SK-N-SH (cell line): ENCODE measurements at regions not wholly inside any gene's neighbourhood (a gene's known extent, or its start where the extent isn't known, plus 50 kb on each side); places are given as distances from the start of the nearest gene placed in this dataset.

ENCODE experiments used
- CTCF ChIA-PET: fragments of 300-600, 350-600 bp; formaldehyde crosslinking; extraction: SDS; loops from one replicate; lab custom pipeline; 2021; lab: Yijun Ruan, JAX
- POLR2A ChIA-PET: fragments of 350-600 bp; sonication (Branson Sonifier 250); formaldehyde crosslinking; extraction: SDS; loops from one replicate; lab custom pipeline; 2020; ENCODE audit warnings: antibody characterized with exemption, inconsistent platforms; lab: Yijun Ruan, JAX
- DNase-seq: peaks from one replicate; pipeline ENCODE4 v3.0.0; 2012
- H2AFZ ChIP-seq: fragments of 200-600 bp; sonication (generic); 2 replicates; pipeline ENCODE4 v1.8.1; 2016; ENCODE audit warnings: antibody characterized with exemption, mild to moderate bottlenecking, low read depth
- H3F3A ChIP-seq: fragments of 200-600 bp; sonication (generic); replicated peaks from 2 replicates; pipeline ENCODE3; 2016; ENCODE audit warnings: antibody characterized with exemption, mild to moderate bottlenecking; ENCODE audit not compliant: insufficient read depth
- H3K27ac ChIP-seq, 2 experiments: fragments of 200-500 bp in 1 of 2; fragments of 200-600 bp in 1 of 2; sonication (Bioruptor generic) in 1 of 2; sonication (generic), shearing (Covaris generic) in 1 of 2; 2 replicates each; pipeline versions ENCODE4 v1.5.1 to v1.6.1; 2014 to 2016; ENCODE audit warnings: low read depth in 2 of 2, inconsistent platforms in 1 of 2, low read length in 1 of 2, mild to moderate bottlenecking in 1 of 2, mixed read lengths in 1 of 2
- H3K27me3 ChIP-seq: fragments of 200-600 bp; sonication (generic), shearing (Covaris generic); 2 replicates; pipeline ENCODE4 v1.6.1; 2016; ENCODE audit warnings: mixed run types; ENCODE audit not compliant: insufficient read depth
- H3K36me3 ChIP-seq, 2 experiments: fragments of 200-500 bp in 1 of 2; fragments of 200-600 bp in 1 of 2; sonication (Bioruptor generic) in 1 of 2; sonication (generic) in 1 of 2; replicated peaks in 1 of 2; 2 replicates each; pipeline versions ENCODE3 to v1.5.1; 2014 to 2016; ENCODE audit warnings: low read length in 1 of 2, mild to moderate bottlenecking in 1 of 2; ENCODE audit not compliant: insufficient read depth in 2 of 2, control insufficient read depth in 1 of 2
- H3K4me1 ChIP-seq, 2 experiments: fragments of 200-500 bp in 1 of 2; fragments of 200-600 bp in 1 of 2; sonication (Bioruptor generic) in 1 of 2; sonication (generic), shearing (Covaris generic) in 1 of 2; 2 replicates each; pipeline versions ENCODE4 v1.5.1 to v1.6.1; 2014 to 2016; ENCODE audit warnings: low read depth in 1 of 2, low read length in 1 of 2, mixed run types in 1 of 2; ENCODE audit not compliant: insufficient read depth in 2 of 2, control insufficient read depth in 1 of 2
- H3K4me2 ChIP-seq: fragments of 200-600 bp; sonication (generic), shearing (Covaris generic); 2 replicates; pipeline ENCODE4 v1.6.1; 2017; ENCODE audit warnings: mixed run types
- H3K4me3 ChIP-seq, 2 experiments: fragments of 200-500 bp in 1 of 2; fragments of 200-600 bp in 1 of 2; sonication (Bioruptor generic) in 1 of 2; sonication (generic), shearing (Covaris generic) in 1 of 2; 2 replicates each; pipeline versions ENCODE4 v1.5.1 to v1.8.1; 2014 to 2016; ENCODE audit warnings: low read depth in 2 of 2, inconsistent platforms in 1 of 2, low read length in 1 of 2, mild to moderate bottlenecking in 1 of 2, mixed read lengths in 1 of 2, moderate library complexity in 1 of 2
- H3K79me2 ChIP-seq: fragments of 200-600 bp; sonication (generic); 2 replicates; pipeline ENCODE4 v1.8.1; 2017; ENCODE audit warnings: mild to moderate bottlenecking; ENCODE audit not compliant: insufficient read depth
- H3K9ac ChIP-seq: fragments of 200-600 bp; sonication (generic); 2 replicates; pipeline ENCODE4 v1.6.1; 2017; ENCODE audit warnings: mixed run types
- H3K9me2 ChIP-seq: fragments of 200-600 bp; sonication (generic); 2 replicates; pipeline ENCODE4 v1.6.1; 2017; ENCODE audit warnings: mixed run types
- H3K9me3 ChIP-seq: fragments of 200-600 bp; sonication (generic); 2 replicates; pipeline ENCODE4 v1.6.1; 2017; ENCODE audit warnings: mixed run types, mild to moderate bottlenecking, moderate library complexity
- H4K20me1 ChIP-seq: fragments of 200-600 bp; sonication (generic); 2 replicates; pipeline ENCODE4 v1.6.1; 2017; ENCODE audit warnings: mild to moderate bottlenecking, mixed run types; ENCODE audit not compliant: insufficient read depth
- CHD2 ChIP-seq: fragments of 150-350 bp; IDR thresholded peaks from 2 replicates; pipeline ENCODE4 v1.6.1; 2018; ENCODE audit warnings: low read length; ENCODE audit not compliant: partially characterized antibody
- CTCF ChIP-seq: fragments of 200-600 bp; sonication (generic); IDR thresholded peaks from 2 replicates; pipeline ENCODE4 v1.6.1; 2017; ENCODE audit warnings: antibody characterized with exemption, mild to moderate bottlenecking, moderate library complexity
- ELF1 ChIP-seq: IDR thresholded peaks from 2 replicates; pipeline ENCODE4 v1.4.0; 2012
- EP300 ChIP-seq, 2 experiments: IDR thresholded peaks; 2 replicates each; pipeline versions ENCODE4 v1.4.0 to v1.6.1; 2012; ENCODE audit warnings: borderline replicate concordance in 1 of 2, low read depth in 1 of 2, low read length in 1 of 2
- EZH2phosphoT487 ChIP-seq: fragments of 200-600 bp; sonication (generic); IDR thresholded peaks from 2 replicates; pipeline ENCODE4 v1.6.1; 2017; ENCODE audit warnings: low read depth, mixed run types, mild to moderate bottlenecking, antibody characterized with exemption, moderate library complexity, borderline replicate concordance
- FOSL2 ChIP-seq: IDR thresholded peaks from 2 replicates; pipeline ENCODE4 v1.4.0; 2012; ENCODE audit warnings: low read depth, mild to moderate bottlenecking, moderate library complexity, borderline replicate concordance
- FOXJ3 ChIP-seq: sonication (generic); formaldehyde crosslinking; IDR thresholded peaks from 2 replicates; pipeline ENCODE4 v1.5.1; 2020; ENCODE audit warnings: mild to moderate bottlenecking, missing genetic modification reagents
- FOXM1 ChIP-seq: IDR thresholded peaks from 2 replicates; pipeline ENCODE4 v1.4.0; 2012; ENCODE audit warnings: low read depth, mild to moderate bottlenecking
- GABPA ChIP-seq: IDR thresholded peaks from 2 replicates; pipeline ENCODE4 v1.4.0; 2012; ENCODE audit warnings: low read depth, mild to moderate bottlenecking
- GATA2 ChIP-seq: sonication (generic); formaldehyde crosslinking; IDR thresholded peaks from 2 replicates; pipeline ENCODE4 v1.5.0; 2020; ENCODE audit warnings: mild to moderate bottlenecking, missing genetic modification reagents
- JUND ChIP-seq: IDR thresholded peaks from 2 replicates; pipeline ENCODE4 v1.4.0; 2012
- MAX ChIP-seq: IDR thresholded peaks from 2 replicates; pipeline ENCODE4 v1.4.0; 2012; ENCODE audit warnings: low read depth
- MXI1 ChIP-seq: IDR thresholded peaks from 2 replicates; pipeline ENCODE4 v1.6.1; 2012; ENCODE audit warnings: mild to moderate bottlenecking, low read depth, low read length, improper control_type of control experiment
- NFIC ChIP-seq: IDR thresholded peaks from 2 replicates; pipeline ENCODE4 v1.4.0; 2012; ENCODE audit warnings: borderline replicate concordance
- POLR2AphosphoS5 ChIP-seq: IDR thresholded peaks from 2 replicates; pipeline ENCODE4 v1.6.1; 2012; ENCODE audit warnings: low read depth, low read length
- RCOR1 ChIP-seq: fragments of 150-350 bp; IDR thresholded peaks from 2 replicates; pipeline ENCODE4 v1.6.1; 2017; ENCODE audit warnings: antibody characterized with exemption, low read length
- RFX5 ChIP-seq: IDR thresholded peaks from 2 replicates; pipeline ENCODE4 v1.6.1; 2012; ENCODE audit warnings: mild to moderate bottlenecking, improper control_type of control experiment, low read length
- RXRA ChIP-seq: IDR thresholded peaks from 2 replicates; pipeline ENCODE4 v1.4.0; 2012; ENCODE audit warnings: low read depth, mild to moderate bottlenecking, borderline replicate concordance
- SMC3 ChIP-seq: IDR thresholded peaks from 2 replicates; pipeline ENCODE4 v1.6.1; 2012; ENCODE audit warnings: low read depth, low read length, improper control_type of control experiment
- TAF1 ChIP-seq: IDR thresholded peaks from 2 replicates; pipeline ENCODE4 v1.6.1; 2012; ENCODE audit warnings: low read depth, mild to moderate bottlenecking, low read length, moderate library complexity, borderline replicate concordance
- TCF12 ChIP-seq: IDR thresholded peaks from 2 replicates; pipeline ENCODE4 v1.4.0; 2012
- TEAD4 ChIP-seq: IDR thresholded peaks from 2 replicates; pipeline ENCODE4 v1.4.0; 2012; ENCODE audit warnings: mild to moderate bottlenecking, borderline replicate concordance; ENCODE audit not compliant: insufficient read depth
- ZBTB33 ChIP-seq: IDR thresholded peaks from 2 replicates; pipeline ENCODE4 v1.4.0; 2012; ENCODE audit warnings: low read depth, borderline replicate concordance
- WGBS: methylation state at CpG from one replicate; pipeline ENCODE4 v1.1.6; 2017; ENCODE audit warnings: low lambda C conversion rate; 5-methylcytosine and 5-hydroxymethylcytosine counted together

GRCh38 chr12:19940267-19940666 lies 428.1 kb upstream of the PDE3A start:
- Histone ChIP-seq H2AFZ (no peak overlapping the region), H3K4me3 (no peak overlapping the region), H3K27me3 (no peaks in the 10 kb centered on the region), H4K20me1 (no peaks in the 10 kb centered on the region), H3K4me1 (peaks cover 4 to 15% of the 10 kb centered on the region in 2 experiments; a peak in 3 of 4 replicates), H3K4me2 (no peak overlapping the region), H3K9ac (no peak overlapping the region), H3K27ac (0 out of 4 replicates have a peak overlapping the region, but pooled peaks of 1 of the 2 experiments have one; percentile 16), H3K9me2 (no peaks in the 10 kb centered on the region), H3F3A (peaks cover 3% of the 10 kb centered on the region), H3K79me2 (no peaks in the 10 kb centered on the region), H3K36me3 (no peaks in the 10 kb centered on the region), H3K9me3 (no peaks in the 10 kb centered on the region)
- no peak for TF ChIP-seq EZH2phosphoT487
- TF ChIP-seq CHD2: no peak
- TF ChIP-seq RFX5: no peak
- TF ChIP-seq ZBTB33: no peak
- no peak for TF ChIP-seq FOXJ3 (CRISPR knock-in tag)
- TF ChIP-seq ELF1: no peak
- TF ChIP-seq POLR2AphosphoS5: no peak
- no peak for TF ChIP-seq RXRA
- no peak for TF ChIP-seq TAF1
- no peak for TF ChIP-seq SMC3
- TF ChIP-seq MXI1: no peak
- TF ChIP-seq NFIC: no peak
- no peak for TF ChIP-seq CTCF
- TF ChIP-seq TCF12: no peak
- no peak for DNase-seq
- WGBS: 75% methylated on average over 4 of the region's 4 CpGs
- ChIA-PET POLR2A (no interaction called here), CTCF (interaction anchor here (1.8 to 2.9 kb wide), 2 partner anchors 24 kb away, joined by 5 to 11 read pairs; no protein-coding TSS in a partner anchor)

GRCh38 chr12:19941096-19941495 lies 427.2 kb upstream of the PDE3A start:
- Histone ChIP-seq H3K9me3 (no peaks in the 10 kb centered on the region), H3K9me2 (no peaks in the 10 kb centered on the region), H3K4me1 (peaks cover 13 to 17% of the 10 kb centered on the region in 2 experiments; a peak in 3 of 4 replicates), H3K4me2 (no peak overlapping the region), H3K9ac (no peak overlapping the region), H3K4me3 (no peak overlapping the region), H3K27ac (no peak overlapping the region), H4K20me1 (no peaks in the 10 kb centered on the region), H3K27me3 (no peaks in the 10 kb centered on the region), H3F3A (peaks cover 11% of the 10 kb centered on the region), H2AFZ (no peak overlapping the region), H3K79me2 (no peaks in the 10 kb centered on the region), H3K36me3 (no peaks in the 10 kb centered on the region)
- 97% methylated on average over 26 of the region's 26 CpGs for whole genome bisulfite sequencing
- ChIA-PET CTCF (interaction anchor here (1.8 kb wide), 1 partner anchor 25 kb away, joined by 5 read pairs; no protein-coding TSS in a partner anchor), POLR2A (no interaction called here)
- no peak for DNase-seq
- TF ChIP-seq FOXM1 (no peak), TEAD4 (no peak), EP300 (IDR thresholded peaks at IDR 0.05; ENCODE audit: borderline replicate concordance in 1 of 2, low read depth in 1 of 2, low read length in 1 of 2) (no peak), MAX (no peak), CTCF (no peak), FOSL2 (no peak), EZH2phosphoT487 (no peak), GABPA (no peak), MXI1 (no peak), RCOR1 (no peak), GATA2 (no peak), JUND (no peak)
